Erythroblast (primary cell): ENCODE measurements at regions not wholly inside any gene's neighbourhood (a gene's known extent, or its start where the extent isn't known, plus 50 kb on each side); places are given as distances from the start of the nearest gene placed in this dataset.

ENCODE experiments used
- DNase-seq, 2 experiments: peaks; one replicate each; lab custom pipeline; 2025; lab: John Stamatoyannopoulos, UW
- GATA1 ChIP-seq: IDR thresholded peaks from 2 replicates; pipeline ENCODE4 v1.6.1; 2011; ENCODE audit warnings: low read depth, mild to moderate bottlenecking, control low read depth, low read length, moderate library complexity
- POLR2A ChIP-seq: IDR thresholded peaks from 2 replicates; pipeline ENCODE4 v1.6.1; 2011; ENCODE audit warnings: mild to moderate bottlenecking, low read length

DNA sequence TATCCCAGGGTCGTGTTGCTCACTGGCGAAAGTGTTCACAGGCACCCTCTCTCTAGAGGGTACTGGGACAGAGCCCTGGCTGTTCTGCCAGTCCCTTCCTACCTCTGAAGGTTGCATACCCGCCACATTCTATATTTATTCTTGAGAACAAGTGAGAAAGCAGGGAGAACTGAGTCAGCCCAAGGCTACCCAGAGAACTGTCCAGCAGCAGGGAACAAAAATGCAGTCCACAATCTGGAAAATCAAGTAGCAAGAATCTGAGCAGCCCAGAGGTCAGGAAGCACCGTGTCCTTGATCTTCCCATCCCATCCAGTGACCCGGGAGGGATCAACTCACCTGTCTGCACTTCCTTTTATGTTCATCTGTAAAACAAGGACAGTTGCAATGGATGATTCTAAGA is 164.1 kb downstream of the FBXO15 start:
- TF ChIP-seq GATA1, result no peak
- no peak for TF ChIP-seq POLR2A
- no peak for DNase-seq

DNA sequence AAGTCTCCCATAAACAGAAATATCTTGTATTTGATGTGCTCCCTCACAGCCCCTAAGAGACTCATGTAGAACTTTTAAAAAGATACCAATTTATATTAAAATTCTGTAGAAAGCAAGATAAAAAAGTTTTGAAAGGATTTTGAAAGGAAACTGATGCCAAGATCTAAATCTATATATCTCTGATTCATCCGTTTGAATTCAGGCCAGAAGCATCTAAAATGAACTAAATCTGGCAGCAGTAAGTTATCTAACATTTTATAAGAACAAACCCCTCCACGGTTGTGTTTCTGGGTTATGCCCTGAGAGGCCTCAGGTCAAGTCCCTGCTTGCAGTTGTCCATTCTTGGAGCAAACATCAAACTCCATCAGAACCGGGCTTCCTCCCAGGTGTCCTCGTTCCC is 165.8 kb downstream of the FBXO15 start:
- no peak for DNase-seq
- no peak for TF ChIP-seq GATA1
- no peak for TF ChIP-seq POLR2A

DNA sequence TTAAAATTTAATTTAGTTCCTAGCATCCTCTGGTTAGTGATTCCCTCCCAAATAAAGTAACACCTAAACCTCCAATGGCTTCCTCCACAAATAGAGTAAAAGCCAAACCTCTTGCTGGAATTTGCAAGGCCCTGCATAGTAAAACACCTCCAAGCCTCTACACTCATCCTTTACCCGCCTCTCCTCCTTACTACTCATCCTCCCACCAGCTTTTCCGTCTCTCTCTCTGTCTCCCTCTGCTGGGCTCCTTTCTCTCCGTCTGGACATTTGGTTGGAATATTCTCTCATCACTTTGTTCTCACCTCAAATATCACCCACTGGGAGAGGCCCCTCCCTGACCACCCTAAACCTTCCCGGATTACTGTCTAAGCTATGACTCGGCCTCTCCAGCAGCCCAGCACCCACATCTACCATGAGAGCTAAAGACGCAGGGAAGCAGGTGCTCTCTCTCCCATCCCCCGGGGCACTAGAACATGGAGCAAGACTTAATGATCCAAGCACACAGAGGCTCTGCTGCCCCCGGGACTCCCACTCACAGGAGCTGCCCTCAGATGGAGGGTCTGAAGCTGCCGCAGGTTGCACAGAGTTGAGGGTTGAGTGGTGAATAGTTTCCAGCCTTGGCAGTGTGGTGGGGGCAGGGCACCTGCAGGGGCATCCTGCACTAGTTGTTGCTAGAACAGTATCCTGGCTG is 167.2 kb downstream of the FBXO15 start:
- DNase-seq, result peak in 1 of 2 experiments; percentile 23
- TF ChIP-seq POLR2A (no peak), GATA1 (no peak)

DNA sequence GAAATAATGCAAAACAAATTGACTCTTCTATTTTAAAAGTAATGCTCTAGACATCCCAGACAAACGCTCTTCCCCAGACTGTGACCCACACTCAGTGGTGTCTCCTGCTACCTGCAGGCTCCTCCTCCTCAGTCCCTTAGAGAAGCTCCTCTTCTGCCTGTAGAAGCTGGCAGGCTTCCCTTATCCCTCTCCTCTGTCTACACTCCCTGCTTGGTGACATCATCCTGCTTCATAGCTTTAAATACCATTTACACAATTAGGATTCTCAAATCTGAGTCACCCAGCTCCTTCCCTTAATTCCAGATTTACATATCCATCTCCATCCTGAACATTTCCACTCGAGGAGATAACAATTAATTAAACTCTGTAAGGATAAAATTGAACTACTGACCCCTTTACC is 167.9 kb downstream of the FBXO15 start:
- TF ChIP-seq GATA1 (no peak), POLR2A (no peak)
- no peak for DNase-seq

DNA sequence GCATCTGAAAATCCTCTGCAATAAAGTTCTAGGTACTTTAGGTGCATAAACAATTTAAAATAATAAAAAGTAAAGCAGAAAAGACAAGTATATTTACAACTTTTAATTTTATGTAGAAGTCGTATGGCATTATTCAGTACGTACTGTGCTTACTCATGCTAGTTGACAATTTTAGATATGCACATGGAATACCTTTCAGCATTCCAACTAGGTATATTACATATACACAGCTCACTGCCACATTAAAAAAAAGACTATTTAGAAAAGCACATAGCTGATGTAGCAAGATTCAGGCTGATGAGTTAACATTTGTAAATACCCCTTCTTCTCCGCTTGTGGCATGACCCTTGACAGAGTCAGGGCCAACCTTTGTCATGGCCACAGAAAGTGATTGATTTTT is 171.2 kb downstream of the FBXO15 start:
- TF ChIP-seq GATA1 (no peak), POLR2A (no peak)
- no peak for DNase-seq

DNA sequence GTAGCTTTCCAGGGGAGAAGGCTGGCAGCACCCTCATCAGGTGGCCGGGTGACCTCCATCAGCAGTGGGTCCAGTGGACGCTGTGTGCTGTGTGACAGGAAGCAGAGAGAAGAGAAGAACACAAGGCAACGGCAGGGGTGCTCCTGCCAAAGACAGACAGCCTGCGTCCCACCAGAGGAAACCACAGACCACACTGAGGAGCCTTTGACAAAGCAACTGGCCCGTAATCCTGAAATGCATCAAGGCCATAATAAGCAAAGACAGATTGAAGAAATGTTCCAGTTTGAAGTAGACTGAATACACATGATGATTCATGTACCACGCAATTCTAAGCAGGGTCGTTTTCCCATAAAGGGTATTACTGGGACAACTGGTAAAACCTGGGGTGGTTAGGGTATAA is 172.4 kb downstream of the FBXO15 start:
- TF ChIP-seq POLR2A (no peak), GATA1 (no peak)
- DNase-seq, result no peak

DNA sequence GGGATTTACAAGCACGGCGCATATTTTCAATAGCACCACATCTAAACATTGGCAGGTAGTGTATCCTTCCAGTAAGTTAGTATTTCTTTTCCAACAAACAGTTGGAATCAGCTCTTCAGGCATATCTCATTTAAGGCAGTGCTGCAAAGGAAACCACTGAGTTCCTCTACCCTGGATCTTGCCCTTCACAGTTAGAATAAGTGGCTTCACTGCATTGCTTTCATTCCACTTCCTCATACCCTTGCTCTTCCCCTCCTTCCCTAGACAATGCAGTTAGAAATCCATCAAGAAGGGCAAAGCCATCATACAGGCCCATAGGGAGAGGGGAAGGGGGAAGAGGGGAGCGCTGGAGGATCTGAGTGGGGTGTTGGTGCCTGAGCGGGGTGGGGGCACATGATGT is 173.7 kb downstream of the FBXO15 start:
- TF ChIP-seq POLR2A, result no peak
- no peak for TF ChIP-seq GATA1
- DNase-seq, result no peak

DNA sequence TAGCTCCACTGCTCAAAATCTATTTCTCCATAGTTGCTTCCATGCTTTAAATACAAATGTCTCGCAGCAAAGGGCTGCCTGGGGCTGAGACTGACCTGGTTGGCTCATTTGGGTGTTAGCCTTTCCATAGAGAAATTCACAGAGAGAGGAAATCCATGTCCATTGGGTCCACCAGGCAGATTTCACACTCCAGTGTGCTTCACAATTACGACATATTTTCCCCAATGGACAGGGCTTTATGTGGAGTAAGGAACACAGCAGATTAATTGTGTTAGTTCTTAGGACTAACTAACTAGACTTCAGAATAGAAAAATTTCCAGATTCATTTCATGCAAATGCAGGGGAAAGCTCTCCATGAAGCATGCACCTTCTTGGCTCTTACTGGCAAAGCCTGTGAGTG is 180.7 kb downstream of the FBXO15 start:
- no peak for TF ChIP-seq POLR2A
- TF ChIP-seq GATA1, result no peak
- DNase-seq, result no peak

DNA sequence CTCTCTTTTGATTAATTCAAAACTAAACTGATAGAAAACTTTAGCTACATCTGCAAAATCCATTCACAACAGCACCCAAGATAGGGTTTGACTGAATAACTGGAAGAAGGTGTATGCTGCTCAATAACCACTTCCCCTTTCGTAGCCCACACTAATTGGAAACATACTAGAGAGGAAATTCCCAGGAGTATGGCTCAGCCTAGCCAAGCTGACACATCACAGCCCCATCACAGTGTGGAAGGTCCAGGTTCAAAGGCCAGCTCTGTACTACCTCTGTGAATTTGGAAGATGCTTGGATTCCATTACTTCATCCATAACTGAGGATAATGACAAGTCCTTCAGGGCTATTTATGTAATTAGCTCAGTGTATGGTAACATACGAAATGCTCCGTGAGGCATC is 185.4 kb downstream of the FBXO15 start:
- no peak for TF ChIP-seq GATA1
- TF ChIP-seq POLR2A, result no peak
- no peak for DNase-seq

DNA sequence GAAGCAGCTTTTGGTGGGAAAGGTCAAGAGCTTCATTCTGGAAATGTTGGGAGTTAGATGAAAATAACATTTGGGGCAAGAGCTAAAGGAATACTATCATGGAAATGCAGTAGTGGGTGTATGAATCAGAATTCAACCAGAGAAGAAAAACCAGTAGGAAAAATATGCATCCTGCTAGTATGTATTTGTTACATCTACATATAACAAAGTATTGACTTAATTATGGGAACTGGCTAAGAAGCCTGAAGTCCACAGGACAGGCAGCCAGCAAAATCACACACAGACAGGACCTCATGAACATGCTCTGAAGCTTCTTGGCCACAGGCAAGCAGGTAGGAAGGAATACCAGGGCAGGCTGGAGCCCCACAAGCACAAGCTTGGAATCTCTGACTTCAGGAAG is 185.8 kb downstream of the FBXO15 start:
- DNase-seq, result no peak
- TF ChIP-seq POLR2A, result no peak
- no peak for TF ChIP-seq GATA1

DNA sequence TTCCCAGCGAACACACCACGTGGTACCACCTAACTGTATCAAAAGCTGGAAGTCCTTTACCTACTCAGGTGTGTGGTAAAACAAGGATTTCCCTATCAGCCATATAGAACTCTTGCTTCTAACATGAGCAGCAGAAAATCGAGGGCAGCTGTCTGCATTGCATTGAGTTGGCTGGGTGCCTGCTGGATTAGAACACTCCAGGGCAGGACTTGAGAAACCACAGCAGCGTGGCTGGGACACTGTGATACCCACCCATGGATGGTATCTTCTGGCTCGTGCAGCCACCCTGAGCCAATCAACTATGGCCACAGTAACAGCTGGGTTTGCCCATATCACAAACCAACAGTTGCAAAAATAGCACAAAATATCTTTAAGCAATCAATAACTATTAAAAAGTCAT is 188.3 kb downstream of the FBXO15 start:
- no peak for TF ChIP-seq POLR2A
- TF ChIP-seq GATA1, result no peak
- no peak for DNase-seq

DNA sequence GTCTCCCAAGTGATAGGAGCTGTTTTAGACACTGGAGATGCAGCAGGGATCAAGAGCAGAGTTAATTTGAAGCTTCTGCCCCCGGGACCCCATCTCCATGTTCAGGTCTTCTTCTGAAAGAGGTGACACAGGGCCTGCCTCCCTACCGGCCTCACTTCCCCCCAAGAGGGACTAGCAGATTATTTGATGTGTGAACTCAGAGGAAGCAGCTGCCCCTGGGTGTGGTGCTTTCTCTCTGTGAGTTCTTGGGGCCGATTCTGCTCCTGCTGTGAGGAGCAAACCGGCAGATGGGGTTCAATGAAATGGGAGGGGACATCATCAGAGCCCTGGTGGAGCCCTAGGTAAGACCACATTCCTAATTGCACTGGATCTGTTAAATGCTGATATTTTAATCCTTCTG is 193.4 kb downstream of the FBXO15 start:
- no peak for DNase-seq
- no peak for TF ChIP-seq GATA1

DNA sequence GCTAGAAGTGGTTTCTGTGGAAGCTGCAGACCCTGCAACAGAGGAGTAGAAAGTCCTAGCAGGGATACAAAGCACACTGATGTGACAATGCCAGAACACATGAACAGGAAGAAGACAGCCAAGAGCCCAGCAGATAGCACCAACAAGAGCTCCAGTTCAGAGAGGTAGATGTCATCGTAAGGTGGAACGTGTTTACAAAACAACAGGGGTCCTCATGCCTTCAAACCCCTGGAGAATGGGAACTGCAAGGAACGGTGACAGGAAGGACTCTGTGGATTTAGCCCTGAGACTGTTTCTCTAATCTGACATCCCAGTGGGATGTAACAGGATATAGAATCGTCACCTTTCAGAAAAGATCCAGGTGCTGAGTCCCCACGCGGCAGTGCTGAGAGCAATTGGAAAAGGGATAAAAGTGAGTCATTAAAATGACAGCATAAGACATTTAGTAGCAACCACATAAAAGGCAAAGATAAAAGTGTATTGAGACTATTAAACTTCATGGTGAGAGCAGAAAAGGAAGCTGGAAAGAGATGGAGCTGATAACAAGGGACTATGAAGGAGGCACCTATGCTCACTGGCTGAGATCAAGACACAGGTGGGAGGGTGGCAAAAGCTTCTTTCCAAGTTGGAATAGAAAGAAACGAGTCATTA is 195.2 kb downstream of the FBXO15 start:
- no peak for TF ChIP-seq POLR2A
- TF ChIP-seq GATA1, result no peak
- DNase-seq, result no peak

DNA sequence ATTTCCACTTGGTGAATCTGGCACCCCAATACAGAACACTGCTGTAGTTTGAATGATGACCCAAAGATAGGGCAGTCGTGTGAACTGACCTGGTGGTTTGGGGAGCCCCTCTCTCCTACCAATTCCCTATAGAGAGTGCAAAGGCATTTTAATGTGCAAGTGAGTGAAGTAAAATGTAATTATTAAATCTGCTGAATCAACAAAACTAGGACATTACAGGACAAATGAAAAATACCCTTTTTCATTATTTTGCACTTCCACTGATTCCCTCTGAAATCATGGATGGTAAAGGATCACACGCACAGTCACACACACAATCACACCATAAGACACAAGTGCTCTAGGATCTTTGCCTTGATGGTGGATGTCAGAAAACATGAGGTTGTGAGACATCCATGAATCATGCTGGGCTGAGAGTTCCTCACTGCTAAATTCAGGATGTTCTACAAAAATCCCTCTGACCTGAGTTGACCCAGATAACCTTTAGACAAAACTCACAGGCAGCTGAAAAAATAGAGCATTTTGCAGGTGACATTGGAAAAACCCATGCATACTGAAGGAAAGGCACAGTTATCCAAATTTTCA is 197.4 kb downstream of the FBXO15 start:
- DNase-seq, result no peak
- TF ChIP-seq GATA1, result no peak
- no peak for TF ChIP-seq POLR2A
